Fibroblast of upper back skin (primary cell): ENCODE measurements at regions not wholly inside any gene's neighbourhood (a gene's known extent, or its start where the extent isn't known, plus 50 kb on each side); places are given as distances from the start of the nearest gene placed in this dataset.

ENCODE experiments used
- DNase-seq: peaks from one replicate; pipeline ENCODE4 v3.0.0-alpha.2; 2013

GRCh38 chr5:147170603-147171002 lies 64.2 kb upstream of the STK32A start:
- DNase-seq, result no peak

DNA sequence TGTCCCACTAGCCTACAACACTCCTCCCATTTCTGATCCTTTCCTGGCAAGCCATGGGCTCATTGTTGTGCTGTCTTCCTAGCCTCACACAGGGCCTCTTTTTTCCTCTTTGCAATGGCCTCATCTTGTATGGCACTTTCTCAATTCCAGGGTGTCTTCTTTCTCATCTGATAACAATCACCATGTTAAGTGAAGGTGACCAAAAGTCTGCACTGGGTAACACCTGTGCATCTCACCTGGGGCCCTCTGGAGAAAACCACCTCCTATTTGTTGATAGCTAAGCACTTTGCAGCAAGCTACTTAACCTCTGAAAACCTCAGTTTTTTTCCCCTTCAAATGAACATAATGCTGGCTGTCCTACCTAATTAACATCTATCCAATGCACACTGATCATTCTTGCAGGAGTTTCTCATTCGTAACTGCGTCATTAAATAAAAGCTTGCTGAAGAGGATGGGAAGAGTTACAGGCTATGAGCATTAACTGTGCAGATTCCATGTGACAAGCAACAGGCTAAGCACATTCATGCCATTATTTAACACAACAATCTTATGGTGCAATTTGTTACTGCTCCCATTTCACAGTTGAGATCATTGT lies 60.1 kb upstream of the STK32A start:
- DNase-seq, result no peak

DNA sequence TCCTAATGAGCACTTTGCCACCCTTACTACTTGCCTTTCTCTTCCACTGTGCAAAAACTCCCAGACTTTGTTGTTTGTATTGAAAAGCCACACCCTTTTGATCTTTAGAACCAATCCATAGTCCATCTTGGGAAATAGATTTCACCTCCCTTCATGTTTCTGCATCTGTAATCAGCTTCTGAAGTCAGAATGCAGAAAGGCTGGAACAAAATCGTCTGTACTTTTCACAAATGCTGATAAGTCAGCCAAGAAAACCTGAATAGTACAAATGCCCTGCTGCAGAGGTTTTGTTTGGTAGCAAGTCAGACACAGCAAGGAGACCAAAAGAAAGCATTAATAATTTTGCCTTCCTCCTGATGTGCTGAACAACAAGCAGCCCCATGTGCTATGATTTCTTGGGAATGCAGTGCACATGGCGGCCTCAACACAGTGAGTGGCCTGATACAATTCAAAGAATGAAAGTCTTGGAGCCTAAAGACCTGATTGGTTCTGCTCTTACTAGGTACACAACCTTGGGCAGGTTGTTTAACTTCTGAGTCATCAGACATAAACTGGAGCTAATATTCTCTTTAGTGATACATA lies 59.2 kb upstream of the STK32A start:
- DNase-seq, result no peak

GRCh38 chr5:147176422-147176821 lies 58.4 kb upstream of the STK32A start:
- peak; percentile 18 for DNase-seq

DNA sequence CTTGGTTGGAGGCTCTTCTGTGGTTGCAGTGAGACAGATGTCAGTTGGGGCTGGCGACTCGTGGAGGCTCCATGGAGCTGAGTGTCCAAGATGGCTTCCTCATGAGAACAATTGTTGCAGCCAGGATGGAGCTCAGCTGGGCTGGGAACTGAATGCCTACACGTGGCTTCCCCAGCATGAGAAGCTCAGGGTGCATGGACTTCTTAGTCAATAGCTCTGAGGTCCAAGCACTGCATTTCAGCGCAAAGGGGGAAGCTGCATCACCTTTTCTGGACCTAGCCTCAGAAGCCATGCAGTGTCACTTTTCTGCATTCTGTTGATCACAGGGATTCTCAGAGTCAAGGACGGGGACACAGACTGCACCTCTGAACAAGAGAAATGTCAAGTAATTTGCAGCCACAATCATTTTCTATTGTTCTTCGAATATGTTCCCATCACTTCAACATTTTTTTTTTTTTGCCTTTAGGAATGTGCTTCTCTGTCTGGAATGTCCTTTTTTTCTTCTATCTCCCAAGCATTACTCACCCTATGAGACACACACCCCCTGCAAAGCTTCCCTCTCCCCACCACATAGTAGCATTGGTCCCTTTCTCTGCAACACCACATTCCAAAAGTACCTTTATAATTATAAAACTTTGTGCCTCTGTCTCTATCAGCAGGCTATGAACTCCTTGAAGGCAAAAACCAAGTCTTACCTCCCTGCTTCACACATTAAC lies 57.5 kb upstream of the STK32A start:
- peak; percentile 89 for DNase-seq

DNA sequence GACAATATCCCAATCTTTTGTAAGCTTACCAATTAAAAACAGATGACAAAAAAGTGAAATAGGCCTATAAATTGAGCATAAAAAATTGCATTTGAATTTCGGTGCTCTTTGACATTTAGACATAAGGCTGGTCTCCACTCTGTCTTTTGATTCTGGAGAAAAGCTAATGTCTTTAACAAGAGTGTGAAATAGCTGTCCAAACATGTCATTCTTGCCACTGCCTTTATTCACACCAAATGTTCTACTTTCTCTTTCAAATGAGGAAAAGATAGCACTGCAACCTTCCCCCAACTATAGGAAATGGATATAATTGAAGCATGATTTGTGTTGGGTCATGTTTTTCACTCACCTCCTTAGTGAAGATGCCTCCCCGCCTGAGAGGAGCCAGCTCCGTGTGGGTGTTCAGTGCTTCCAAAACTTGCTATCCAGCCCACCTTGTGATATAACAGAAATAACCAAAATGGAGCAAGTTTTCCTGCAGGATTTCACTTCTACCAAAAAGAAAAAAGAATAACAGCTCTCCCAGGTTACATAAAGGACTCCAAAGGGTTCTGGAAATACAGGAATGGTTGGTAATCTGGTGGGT lies 55.2 kb upstream of the STK32A start:
- DNase-seq, result no peak

- DNase-seq, result no peak
Observed at GRCh38 chr5:147180751-147181150, 54.1 kb upstream of the STK32A start.
